ENCODE measurements at regions not wholly inside any gene's neighbourhood (a gene's known extent, or its start where the extent isn't known, plus 50 kb on each side); places are given as distances from the start of the nearest gene placed in this dataset.

DNA sequence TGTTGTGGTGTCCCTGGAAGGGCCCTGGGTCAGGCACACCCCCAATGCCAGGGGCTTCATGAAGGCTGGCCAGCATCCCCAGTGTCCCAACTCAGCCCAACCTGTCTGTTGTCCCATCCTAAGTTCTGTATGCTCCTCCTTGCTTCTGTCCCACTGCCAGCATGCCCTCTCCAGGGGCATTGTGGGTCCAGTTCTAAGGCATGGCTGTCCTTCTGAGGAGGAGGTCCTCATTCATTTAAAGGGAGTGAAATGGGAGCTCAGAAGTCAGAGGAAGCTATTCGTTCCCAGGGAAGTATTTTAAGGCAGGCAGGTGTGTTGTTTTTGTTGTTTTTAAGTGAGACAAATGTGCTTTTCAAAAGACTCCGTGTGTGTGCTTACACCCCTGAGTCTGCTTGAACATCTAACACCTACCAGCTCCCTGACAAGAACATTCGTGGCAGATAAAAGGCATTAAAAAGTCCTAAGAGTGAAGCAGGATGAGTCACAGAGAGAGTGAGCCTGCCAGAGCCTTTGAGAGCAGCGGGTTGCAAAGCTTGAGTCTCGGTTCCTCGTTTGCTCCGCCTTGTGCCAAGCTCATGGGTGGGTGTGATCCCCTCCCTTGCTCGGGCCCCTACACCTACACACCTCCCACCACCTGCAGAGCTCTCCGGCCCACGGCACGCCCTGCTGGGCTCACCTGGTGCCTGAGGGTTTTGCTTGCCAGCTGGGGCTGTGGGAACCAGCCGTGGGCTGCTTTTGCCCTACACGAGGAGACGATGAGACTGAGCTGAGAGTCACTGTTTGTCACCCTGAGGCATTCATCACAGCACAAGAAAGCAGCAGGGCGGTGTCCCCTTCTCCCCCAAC lies 183.4 kb upstream of the TOPAZ1 start:
- TF ChIP-seq, protein P1, sequence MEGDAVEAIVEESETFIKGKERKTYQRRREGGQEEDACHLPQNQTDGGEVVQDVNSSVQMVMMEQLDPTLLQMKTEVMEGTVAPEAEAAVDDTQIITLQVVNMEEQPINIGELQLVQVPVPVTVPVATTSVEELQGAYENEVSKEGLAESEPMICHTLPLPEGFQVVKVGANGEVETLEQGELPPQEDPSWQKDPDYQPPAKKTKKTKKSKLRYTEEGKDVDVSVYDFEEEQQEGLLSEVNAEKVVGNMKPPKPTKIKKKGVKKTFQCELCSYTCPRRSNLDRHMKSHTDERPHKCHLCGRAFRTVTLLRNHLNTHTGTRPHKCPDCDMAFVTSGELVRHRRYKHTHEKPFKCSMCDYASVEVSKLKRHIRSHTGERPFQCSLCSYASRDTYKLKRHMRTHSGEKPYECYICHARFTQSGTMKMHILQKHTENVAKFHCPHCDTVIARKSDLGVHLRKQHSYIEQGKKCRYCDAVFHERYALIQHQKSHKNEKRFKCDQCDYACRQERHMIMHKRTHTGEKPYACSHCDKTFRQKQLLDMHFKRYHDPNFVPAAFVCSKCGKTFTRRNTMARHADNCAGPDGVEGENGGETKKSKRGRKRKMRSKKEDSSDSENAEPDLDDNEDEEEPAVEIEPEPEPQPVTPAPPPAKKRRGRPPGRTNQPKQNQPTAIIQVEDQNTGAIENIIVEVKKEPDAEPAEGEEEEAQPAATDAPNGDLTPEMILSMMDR (conservative IDR thresholded peaks at IDR 0.05; ENCODE audit: low read length): no peak
- peak overlapping the region; percentile 44 for H3K4me3 ChIP-seq (ENCODE audit: low read length)
- DNase-seq (ENCODE audit: low read depth): peak; percentile 57

DNA sequence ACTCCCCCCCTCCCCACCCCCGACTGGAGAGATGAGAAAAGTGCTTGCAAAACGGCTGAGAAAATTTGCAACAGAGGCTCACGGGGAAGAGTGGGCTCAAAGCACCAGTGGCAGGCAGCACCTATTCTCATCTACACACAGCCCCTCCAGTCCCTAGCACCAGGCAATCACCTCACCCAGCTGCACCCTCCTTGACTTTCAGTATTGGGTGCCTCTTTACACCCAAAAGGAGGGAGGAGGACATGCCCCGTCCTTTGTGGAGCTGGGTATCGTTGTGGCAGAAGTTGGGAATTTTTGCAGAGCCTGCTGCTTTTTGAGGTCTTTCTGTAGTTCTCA lies 182.8 kb upstream of the TOPAZ1 start:
- H3K4me3 ChIP-seq (ENCODE audit: low read length): no peak overlapping the region
- no peak for DNase-seq (ENCODE audit: low read depth)
- TF ChIP-seq, protein P1 (conservative IDR thresholded peaks at IDR 0.05; ENCODE audit: low read length): no peak

DNA sequence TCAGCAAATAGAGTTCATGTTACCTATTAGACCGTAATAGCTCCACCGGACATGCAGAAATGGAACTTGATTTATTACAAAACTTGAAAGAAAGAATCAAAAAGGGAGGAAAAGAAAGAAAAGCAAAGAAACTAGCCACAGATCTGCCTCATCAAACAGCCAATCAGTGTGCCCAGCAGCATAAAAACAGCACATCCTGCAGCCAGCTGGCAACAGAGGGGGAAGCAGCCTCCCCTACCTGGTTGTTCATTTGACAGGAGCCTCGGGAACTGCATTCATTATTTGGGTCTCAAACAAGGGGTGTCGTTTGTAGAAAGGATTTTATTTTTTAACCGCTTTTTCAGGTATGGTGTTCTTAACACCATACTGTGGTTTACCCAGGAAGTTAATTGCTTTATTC lies 181.5 kb upstream of the TOPAZ1 start:
- DNase-seq (ENCODE audit: low read depth): no peak
- H3K4me3 ChIP-seq (ENCODE audit: low read length): no peak overlapping the region
- TF ChIP-seq, protein P1 (conservative IDR thresholded peaks at IDR 0.05; ENCODE audit: low read length): no peak

DNA sequence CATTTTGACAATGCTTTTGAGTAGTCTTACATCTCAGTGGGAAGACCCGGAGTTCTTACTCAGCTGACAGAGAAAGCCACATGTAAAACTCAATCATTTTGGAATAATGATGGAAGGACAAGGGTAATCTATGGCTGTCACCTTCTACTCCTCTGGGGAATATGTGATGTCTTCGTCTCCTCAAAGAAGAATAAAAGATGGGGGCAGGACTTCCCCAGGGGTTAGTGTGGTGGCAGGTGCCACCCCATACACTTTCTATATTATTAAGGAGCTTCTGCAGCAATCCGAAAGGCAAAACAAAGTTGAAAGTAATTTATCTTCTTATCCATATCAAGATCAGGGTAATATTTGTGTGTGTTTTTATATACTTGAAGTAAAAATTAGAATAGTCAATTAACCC lies 180.4 kb upstream of the TOPAZ1 start:
- no peak overlapping the region for H3K4me3 ChIP-seq (ENCODE audit: low read length)
- TF ChIP-seq, protein P1 (conservative IDR thresholded peaks at IDR 0.05; ENCODE audit: low read length): no peak
- no peak for DNase-seq (ENCODE audit: low read depth)

DNA sequence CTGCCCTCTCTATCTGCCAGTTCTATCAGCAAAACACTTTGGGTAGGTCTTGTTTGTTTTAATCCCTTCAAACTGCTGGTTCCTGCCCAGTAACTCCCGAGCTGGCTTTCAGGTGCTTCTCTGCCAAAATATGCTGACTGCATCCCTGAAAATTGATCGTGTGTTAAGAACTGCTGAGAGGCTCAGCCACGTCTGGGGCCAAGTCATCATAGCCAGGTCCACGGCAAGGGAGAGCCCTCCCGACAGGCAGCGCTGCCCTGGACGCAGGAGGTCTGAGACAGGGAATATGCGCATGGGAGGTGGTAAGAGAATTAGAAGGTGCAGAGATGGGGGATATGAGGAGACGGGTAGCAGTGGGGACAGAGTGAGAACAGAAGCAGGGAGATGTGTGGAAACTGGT lies 179.7 kb upstream of the TOPAZ1 start:
- no peak for DNase-seq (ENCODE audit: low read depth)
- H3K4me3 ChIP-seq (ENCODE audit: low read length): no peak overlapping the region
- TF ChIP-seq, protein P1 (conservative IDR thresholded peaks at IDR 0.05; ENCODE audit: low read length): no peak

DNA sequence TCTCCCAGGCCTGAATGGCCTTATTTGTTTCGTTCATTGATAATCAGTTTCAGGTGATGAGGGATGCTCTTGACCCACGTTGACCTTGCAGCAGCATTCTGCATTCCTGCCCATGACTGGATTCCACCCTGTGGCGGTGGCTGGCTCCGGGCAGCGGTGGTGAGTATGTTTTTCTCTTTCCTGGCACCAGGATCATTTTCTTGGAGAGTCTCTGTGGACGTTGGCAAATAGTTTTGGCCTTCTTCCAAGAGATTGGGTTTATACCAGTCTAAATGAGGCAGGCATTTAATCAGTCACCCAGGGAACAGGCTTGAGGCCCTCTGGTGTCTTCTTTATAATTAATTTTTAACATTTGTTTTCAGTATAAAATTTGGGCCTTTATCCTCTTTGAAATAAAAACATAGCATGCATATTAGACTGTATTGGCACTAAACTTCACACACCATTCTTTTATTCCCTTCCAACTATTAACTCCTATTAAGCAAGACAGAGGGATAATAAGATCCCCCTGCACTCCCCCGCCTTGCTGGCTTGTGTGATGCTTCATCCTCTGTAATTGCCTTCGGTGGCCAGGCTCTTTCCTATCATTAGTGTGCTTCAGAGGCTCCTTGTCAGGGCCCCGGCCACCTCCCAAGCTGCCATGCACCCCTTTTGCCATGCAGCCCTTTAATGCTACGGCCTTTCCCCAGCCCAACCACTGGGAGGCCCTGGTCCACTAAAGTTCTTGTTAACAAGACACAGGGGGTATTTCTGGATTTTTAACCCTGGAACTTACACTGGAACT lies 176.2 kb upstream of the TOPAZ1 start:
- peak; percentile 66 for DNase-seq (ENCODE audit: low read depth)
- TF ChIP-seq, protein P1 (conservative IDR thresholded peaks at IDR 0.05; ENCODE audit: low read length): peak; percentile 20; the same call in 1 of the 2 replicates
- H3K4me3 ChIP-seq (ENCODE audit: low read length): no peak overlapping the region

DNA sequence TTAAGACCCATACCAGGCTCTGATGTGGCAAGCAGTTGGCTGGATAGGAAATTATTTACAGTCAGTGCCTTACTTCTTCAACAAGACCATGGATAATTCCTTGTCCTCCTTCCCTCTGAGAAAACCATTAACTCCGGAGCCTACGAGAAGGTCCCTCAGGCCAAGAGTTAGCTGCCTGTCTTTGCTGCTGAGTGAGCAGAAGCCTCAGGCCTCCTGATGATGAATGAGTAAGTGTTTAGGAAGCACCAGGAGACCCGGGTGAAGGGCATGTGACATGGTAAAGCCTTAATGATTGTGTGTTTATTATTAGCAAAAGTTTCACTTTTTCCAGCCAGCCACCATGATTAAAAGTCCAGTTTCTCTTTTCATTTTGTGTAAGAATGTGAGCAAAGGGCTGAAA lies 174.9 kb upstream of the TOPAZ1 start:
- H3K4me3 ChIP-seq (ENCODE audit: low read length): no peak overlapping the region
- TF ChIP-seq, protein P1 (conservative IDR thresholded peaks at IDR 0.05; ENCODE audit: low read length): no peak
- no peak for DNase-seq (ENCODE audit: low read depth)

Measured in AG10803 (cell line).